Right atrium auricular region (tissue), 2 donors: ENCODE measurements at regions not wholly inside any gene's neighbourhood (a gene's known extent, or its start where the extent isn't known, plus 50 kb on each side); places are given as distances from the start of the nearest gene placed in this dataset.

Source experiments
- DNase-seq: peaks from one replicate; pipeline ENCODE4 v3.0.0-alpha.2; 2019; ENCODE audit warnings: low spot score
- H3K27ac ChIP-seq, 2 donors: fragments of 200-600 bp; sonication (generic); 1 replicate in 1 of 2; 2 replicates in 1 of 2; pipeline ENCODE4 v1.5.1; 2016 to 2019
- H3K27me3 ChIP-seq, 2 donors: fragments of 200-600 bp; sonication (generic); one replicate each; pipeline versions ENCODE4 v1.5.1 to v1.6.0; 2017 to 2019
- H3K36me3 ChIP-seq: fragments of 200-600 bp; sonication (generic); one replicate; pipeline ENCODE4 v1.5.1; 2016
- H3K4me1 ChIP-seq, 2 donors: fragments of 200-600 bp; sonication (generic); one replicate each; pipeline versions ENCODE4 v1.5.1 to v1.6.0; 2017 to 2019
- H3K4me3 ChIP-seq, 2 donors: fragments of 200-600 bp; sonication (generic); 1 replicate in 1 of 2; 2 replicates in 1 of 2; pipeline ENCODE4 v1.5.1; 2017 to 2019; ENCODE audit warnings: mild to moderate bottlenecking in 1 of 2, moderate library complexity in 1 of 2
- H3K9me3 ChIP-seq, 2 donors: fragments of 200-600 bp; sonication (generic); one replicate each; pipeline ENCODE4 v1.5.1; 2019
- CTCF ChIP-seq, 2 donors: fragments of 200-600 bp; sonication (generic); IDR thresholded peaks; one replicate each; pipeline ENCODE4 v1.5.1; 2019; ENCODE audit warnings: antibody characterized with exemption in 2 of 2

GRCh38 chr2:188078534-188078933 is 213.1 kb upstream of the GULP1 start:
- H3K4me1 ChIP-seq = no peaks in the 10 kb centered on the region
- no peak for DNase-seq
- no peak for TF ChIP-seq CTCF (IDR thresholded peaks at IDR 0.05)
- no peaks in the 10 kb centered on the region for H3K36me3 ChIP-seq
- peaks cover 0 to 11% of the 10 kb centered on the region in 2 donors for H3K9me3 ChIP-seq
- H3K27me3 ChIP-seq = no peaks in the 10 kb centered on the region
- H3K27ac ChIP-seq = no peak overlapping the region
- H3K4me3 ChIP-seq = no peak overlapping the region

GRCh38 chr2:188079196-188079595 is 212.5 kb upstream of the GULP1 start:
- H3K27ac ChIP-seq = no peak overlapping the region
- DNase-seq = no peak
- no peaks in the 10 kb centered on the region for H3K4me1 ChIP-seq
- H3K27me3 ChIP-seq = no peaks in the 10 kb centered on the region
- H3K36me3 ChIP-seq = no peaks in the 10 kb centered on the region
- H3K9me3 ChIP-seq = peaks cover 0 to 4% of the 10 kb centered on the region in 2 donors
- H3K4me3 ChIP-seq = no peak overlapping the region
- no peak for TF ChIP-seq CTCF (IDR thresholded peaks at IDR 0.05)

GRCh38 chr2:188085421-188085820 is 206.3 kb upstream of the GULP1 start:
- peaks cover 0 to 9% of the 10 kb centered on the region in 2 donors for H3K9me3 ChIP-seq
- no peak overlapping the region for H3K4me3 ChIP-seq
- no peaks in the 10 kb centered on the region for H3K36me3 ChIP-seq
- DNase-seq = no peak
- no peak for TF ChIP-seq CTCF (IDR thresholded peaks at IDR 0.05)
- H3K4me1 ChIP-seq = no peaks in the 10 kb centered on the region
- H3K27me3 ChIP-seq = no peaks in the 10 kb centered on the region
- no peak overlapping the region for H3K27ac ChIP-seq

- Histone ChIP-seq H3K9me3 (peaks cover 0 to 9% of the 10 kb centered on the region in 2 donors), H3K4me3 (no peak overlapping the region), H3K27ac (no peak overlapping the region), H3K36me3 (no peaks in the 10 kb centered on the region), H3K4me1 (no peaks in the 10 kb centered on the region), H3K27me3 (no peaks in the 10 kb centered on the region)
- DNase-seq = no peak
- no peak for TF ChIP-seq CTCF (IDR thresholded peaks at IDR 0.05)
Measured at GRCh38 chr2:188089901-188090300, 201.8 kb upstream of the GULP1 start.

- DNase-seq = no peak
- TF ChIP-seq CTCF (IDR thresholded peaks at IDR 0.05) = no peak
- H3K9me3 ChIP-seq = peaks cover 0 to 9% of the 10 kb centered on the region in 2 donors
Measured at GRCh38 chr2:188091220-188091619, 200.5 kb upstream of the GULP1 start.

GRCh38 chr2:188092734-188093133 is 198.9 kb upstream of the GULP1 start:
- no peak for TF ChIP-seq CTCF (IDR thresholded peaks at IDR 0.05)

More at GRCh38 chr2:188091220-188091619, 200.5 kb upstream of the GULP1 start:
- H3K27me3 ChIP-seq = no peaks in the 10 kb centered on the region
- no peaks in the 10 kb centered on the region for H3K4me1 ChIP-seq
- H3K27ac ChIP-seq = no peak overlapping the region
- H3K4me3 ChIP-seq = no peak overlapping the region
- H3K36me3 ChIP-seq = no peaks in the 10 kb centered on the region

More at GRCh38 chr2:188092734-188093133, 198.9 kb upstream of the GULP1 start:
- DNase-seq = no peak
- H3K4me3 ChIP-seq = no peak overlapping the region
- no peaks in the 10 kb centered on the region for H3K36me3 ChIP-seq
- H3K4me1 ChIP-seq = no peaks in the 10 kb centered on the region
- no peak overlapping the region for H3K27ac ChIP-seq
- no peaks in the 10 kb centered on the region for H3K27me3 ChIP-seq
- no peaks in the 10 kb centered on the region for H3K9me3 ChIP-seq
